Glomerular visceral epithelial cell (primary cell): ENCODE measurements at regions not wholly inside any gene's neighbourhood (a gene's known extent, or its start where the extent isn't known, plus 50 kb on each side); places are given as distances from the start of the nearest gene placed in this dataset.
"Not testable (repeated sequence)": the region's sequence is repeated elsewhere in the genome, so short reads cannot be mapped to it uniquely, and the experiment has no call there.

Experiments
- DNase-seq: peaks from one replicate; pipeline ENCODE4 v3.0.0-alpha.2; 2016; ENCODE audit errors: extremely low spot score

DNA sequence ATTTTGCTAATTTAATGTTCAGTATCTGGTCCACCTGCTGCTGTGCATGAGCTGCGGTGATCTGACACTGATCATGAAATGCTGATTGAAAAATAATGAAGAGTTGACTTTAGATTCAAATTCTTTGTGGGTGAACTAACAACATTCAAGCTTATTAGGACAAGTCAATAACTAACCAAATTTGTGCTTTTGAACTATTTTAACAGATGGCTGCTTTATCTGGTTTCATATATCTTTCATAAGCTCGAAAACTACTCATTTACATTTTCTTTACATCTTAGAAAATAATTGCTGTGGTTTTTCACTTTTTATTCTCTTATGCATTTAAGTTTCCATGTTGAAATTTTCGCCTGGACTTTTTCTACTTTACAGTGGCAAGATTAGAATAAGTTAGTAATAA is 274.8 kb upstream of the CCNG1 start:
- no peak for DNase-seq

DNA sequence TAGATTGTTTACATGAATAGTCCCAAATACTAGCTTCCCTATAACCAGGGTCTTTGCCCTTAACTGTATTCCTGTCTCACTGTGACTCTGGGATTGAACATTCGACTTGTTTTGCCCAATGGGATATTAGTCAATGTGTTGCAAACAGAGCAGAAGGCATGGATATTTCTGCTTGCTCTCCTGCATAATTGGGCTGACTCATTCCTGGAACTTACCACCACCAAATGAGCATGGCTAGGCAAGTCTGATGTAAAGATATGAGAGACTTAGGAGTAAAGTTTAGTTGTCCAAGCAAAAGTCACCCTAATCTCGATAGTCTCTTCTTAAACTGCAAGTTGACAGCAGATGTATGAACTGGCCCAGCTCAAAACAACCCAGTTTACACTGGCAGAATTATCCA is 273.5 kb upstream of the CCNG1 start:
- DNase-seq: no peak

DNA sequence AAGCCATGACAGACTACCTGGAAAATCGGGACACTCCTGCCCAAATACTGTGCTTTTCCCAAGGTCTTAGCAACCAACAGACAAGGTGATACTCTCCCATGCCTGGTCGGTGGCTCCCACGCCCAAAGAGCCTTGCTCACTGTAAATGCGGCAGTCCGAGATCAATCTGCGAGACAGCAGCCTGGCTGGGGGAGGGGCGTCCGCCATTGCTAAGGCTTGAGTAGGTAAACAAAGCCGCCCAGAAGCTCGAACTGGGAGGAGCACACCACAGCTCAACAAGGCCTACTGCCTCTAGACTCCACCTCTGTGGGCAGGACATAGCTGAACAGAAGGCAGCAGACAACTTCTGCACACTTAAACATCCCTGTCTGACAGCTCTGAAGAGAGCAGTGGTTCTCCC is 272.1 kb upstream of the CCNG1 start:
- no peak for DNase-seq

DNA sequence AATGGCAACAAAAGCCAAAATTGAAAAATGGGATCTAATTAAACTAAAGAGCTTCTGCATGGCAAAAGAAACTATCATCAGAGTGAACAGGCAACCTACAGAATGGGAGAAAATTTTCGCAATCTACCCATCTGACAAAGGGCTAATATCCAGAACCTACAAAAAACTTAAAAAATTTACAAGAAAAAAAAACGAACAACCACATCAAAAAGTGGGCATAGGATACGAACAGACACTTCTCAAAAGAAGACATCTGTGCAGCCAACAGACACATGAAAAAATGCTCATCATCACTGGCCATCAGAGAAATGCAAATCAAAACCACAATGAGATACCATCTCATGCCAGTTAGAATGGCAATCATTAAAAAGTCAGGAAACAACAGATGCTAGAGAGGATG is 267.2 kb upstream of the CCNG1 start:
- not testable (repeated sequence) for DNase-seq

DNA sequence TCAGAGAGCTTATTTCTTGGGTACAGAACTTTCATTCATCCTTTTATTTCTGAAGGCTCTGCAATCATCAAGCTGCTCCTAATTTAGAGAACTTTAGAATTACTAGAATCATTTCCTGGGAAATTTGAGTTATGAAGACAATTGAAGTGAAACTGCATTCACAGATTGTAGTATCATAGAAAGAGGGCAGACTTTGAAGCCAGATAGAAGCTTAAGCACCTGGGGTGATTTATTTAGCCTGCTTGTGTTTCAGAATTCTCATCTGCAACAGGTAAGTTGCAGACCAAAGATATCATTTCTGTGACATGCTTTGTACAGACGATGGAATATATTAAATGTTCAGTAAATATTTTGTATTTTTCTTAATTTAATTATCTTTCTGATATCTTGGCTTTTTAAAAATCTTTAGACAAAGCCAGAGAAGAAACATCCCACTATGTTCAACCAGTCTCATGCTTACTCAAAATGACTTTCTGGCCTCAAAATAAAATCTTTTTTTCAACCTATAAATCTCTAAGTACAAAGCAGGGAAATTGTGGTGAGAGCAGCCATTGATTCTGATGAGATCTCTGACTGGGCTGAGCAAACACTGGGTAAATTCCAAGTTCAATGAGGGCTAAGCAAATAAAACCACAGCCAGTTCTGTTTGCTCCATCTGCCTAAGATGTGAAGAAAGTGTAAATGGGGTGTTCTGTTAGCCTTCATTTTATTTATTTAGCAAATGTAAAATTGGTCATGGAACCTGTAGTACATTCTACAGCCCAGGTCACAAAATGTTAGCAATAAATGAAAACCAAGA is 264.7 kb upstream of the CCNG1 start:
- no peak for DNase-seq

DNA sequence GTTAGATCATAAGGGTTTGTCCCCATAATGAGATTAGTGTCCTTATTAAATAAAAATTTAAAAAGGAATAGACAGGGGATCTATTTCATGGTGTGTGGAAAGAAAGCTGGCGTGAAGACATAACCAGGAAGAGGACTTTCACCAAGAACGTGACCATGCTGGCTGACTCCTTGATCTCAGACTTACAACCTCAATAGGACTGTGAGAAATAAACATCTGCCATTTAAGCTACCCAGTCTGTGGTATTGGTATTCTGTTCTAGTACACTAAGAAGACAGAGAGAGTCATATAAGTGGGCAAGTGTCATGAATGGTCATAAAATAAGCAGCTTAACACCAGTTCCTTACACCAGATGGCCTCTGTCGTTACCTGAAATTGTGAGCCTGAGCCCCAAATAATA is 259.4 kb upstream of the CCNG1 start:
- DNase-seq: no peak

DNA sequence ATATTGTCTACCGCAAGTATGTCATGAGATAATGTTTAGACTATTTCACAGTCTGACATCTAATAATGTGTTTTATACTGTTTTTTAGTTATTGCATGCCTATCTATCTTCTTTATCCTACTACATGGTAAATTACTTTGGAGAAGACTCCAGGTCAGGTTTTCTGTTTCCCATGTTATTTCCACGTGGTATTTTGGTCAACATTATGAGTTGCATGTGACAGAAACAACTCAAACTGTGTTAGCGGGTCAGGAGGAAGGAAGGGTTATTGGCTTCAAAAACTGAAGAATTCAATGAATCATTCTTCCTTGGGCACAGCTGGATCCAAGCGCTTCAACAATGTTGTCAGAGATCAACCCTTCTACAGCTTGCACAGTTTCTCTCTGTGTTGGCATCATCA is 252.1 kb upstream of the CCNG1 start:
- no peak for DNase-seq

DNA sequence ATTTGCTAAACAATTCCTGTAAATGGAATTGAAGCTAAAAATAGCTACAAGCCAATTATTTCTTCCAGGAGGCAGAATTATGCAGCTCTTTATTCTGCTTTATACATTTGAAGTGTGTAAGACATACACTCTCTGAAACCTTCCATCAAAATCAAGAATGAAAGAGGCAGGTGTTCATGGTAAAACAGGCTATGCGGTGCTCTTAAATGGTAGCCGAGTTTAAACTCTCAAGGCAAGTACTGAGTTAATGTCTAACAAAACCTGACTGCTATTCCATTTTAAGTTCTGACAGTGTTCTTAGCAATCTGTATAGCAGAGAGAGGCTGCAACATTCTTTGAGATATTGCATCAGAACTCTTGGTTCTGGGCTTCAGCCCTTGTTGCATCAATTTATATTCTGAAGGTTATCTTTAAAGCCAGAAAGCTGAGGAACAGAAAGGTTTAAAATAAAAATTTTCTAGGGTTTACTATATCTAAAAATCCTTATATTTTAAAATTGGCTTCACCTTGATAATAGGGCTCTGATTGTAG is 248.3 kb upstream of the CCNG1 start:
- no peak for DNase-seq

DNA sequence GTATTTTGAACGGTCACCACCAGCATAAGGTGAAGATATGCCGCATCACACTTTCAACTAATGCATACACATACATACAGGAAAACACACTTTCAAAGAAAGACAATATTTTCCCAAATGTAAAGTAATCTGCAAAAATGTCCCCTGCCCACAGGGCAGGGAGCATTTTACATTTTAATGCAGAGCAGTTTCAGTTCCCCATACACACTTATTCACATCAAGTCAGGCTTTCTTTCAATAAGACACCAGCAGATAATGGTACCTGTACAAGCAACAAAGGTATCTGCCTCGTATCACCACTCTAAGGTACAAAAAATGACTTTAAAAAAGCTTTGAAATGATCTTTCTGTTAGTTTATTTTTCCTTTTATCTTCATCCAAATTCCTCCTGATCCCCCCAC is 247.1 kb upstream of the CCNG1 start:
- DNase-seq: no peak

DNA sequence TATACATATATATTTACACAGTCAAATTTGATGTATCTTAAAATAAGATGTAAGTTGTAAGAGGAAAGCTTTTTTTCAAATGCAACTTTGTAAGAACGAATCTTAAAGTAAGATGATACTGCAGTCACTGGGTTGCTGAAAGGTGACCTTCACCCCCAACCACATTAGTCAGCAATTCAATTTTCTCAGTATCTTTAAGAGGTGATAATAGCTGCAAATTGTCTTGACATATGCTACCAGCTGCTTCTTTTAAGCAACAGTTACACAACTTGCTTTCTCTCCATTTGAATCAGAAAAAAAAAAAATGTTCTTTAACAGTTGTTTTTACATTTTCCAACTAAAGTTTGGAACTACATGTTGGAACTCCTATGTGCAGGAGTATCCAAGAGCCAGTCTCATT is 246.6 kb upstream of the CCNG1 start:
- no peak for DNase-seq

DNA sequence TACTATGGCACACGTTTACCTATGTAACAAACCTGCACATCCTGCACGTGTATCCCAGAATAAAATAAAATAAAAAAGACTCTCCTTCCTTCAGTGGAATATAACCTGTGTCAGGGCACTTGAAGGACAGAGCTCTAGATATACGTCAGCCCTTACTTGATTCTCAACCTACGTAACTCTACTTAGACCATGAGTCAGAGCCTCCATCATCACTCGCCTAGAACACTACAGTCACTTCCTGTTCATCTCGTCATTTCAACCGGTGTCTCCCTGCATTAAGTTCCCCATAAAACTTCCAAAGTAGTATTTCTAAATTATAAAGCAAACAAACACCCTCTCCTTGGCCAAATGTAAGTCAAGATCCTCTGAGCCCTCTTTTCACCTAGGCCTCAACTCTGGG is 243.5 kb upstream of the CCNG1 start:
- no peak for DNase-seq

DNA sequence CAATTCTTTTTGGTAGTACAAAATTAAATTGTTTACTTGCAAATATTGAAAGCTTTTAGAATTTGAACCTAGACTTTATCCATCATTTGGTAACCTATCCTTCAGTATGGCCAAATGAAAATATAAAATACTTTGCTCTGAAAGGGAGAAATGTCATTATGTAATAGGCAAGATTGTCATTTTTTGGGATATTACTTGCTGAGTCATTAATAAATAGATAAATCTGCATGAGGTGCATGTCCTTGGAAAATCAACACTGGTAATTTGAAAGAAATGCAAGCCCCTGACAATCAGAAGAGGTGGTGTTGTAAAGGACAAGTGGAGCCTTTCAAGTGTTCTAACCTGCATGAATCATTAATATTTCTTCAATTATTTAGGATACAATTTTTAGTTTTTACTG is 231.8 kb upstream of the CCNG1 start:
- no peak for DNase-seq

DNA sequence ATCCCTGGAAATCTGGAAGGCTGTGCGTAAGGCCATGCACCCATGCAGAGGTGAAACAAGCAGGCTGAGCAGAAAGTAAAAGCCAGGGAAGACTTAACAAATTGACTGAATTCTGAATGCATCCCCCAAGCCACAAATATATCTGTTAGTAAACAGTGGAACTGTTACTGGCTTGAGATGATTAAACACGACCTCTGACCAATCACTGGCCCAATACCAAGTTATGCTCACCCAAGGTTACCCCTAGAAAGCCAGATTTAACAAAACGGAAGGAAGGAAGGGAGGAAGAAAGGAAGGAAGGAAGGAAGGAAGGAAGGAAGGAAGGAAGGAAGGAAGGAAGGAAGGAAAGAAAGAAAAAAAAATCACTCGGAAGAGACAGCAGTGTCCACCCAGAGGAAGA is 215.8 kb upstream of the CCNG1 start:
- no peak for DNase-seq

DNA sequence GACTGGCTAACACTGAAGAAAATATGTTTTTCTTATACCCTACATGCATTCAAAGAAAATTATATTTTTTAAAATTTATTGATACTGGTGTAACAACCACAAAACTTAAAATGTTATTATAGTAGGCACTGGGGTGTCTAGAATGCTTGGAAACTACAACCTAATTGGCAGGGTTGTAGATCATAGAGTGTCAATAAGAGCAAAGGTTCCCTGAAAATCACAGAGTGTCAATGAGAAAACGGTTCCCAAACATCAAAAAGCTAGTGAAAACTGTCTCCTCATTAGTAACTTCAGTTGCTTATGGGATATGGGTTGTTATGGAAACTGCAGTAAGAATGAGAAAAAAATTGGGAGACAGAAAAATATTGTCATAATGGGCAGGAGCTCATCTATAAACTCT is 214.4 kb upstream of the CCNG1 start:
- no peak for DNase-seq

DNA sequence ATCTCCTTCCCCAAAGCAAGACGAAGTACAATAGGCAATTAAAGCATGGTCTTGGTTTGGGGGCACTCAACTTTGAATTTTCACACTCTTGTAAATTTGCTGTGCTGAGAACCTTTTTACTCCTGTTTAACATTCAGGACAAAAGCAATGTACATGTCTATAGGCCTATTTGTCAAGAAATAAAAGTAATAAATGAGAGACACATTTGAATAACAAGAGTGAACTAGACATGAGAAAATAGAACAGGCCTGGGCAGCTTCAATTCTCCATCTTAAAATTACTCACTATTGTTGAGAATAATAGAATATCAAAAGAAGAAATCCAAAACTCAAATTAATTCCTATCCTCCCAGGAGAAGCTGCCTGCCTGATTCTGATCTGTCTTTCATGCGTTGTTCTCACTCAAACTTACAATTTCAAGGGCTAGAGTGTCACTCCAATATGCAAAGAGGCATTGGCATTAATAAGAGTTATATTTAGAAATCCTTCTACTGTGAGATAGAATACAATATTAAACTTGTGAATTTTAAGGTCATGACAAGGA is 192.9 kb upstream of the CCNG1 start:
- no peak for DNase-seq

DNA sequence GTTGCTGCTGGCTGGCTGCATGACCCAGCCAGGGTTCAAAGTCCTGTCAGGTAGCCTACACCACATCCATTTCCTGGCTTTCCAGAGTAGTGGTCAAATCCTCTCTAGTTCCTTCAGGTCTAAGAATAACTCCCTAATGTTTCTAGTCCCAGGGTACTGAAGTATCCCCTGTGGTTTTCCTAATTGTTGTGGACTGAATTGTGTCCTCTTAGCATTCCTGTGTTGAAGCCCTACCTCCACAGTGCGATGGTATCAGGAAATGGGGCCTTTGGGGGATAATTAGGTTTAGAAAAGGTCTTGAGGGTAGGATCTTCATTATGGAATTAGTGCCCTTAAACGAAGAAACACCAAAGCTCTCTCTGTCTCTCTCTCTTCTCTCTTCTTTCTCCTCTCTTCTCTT is 191.8 kb upstream of the CCNG1 start:
- no peak for DNase-seq

DNA sequence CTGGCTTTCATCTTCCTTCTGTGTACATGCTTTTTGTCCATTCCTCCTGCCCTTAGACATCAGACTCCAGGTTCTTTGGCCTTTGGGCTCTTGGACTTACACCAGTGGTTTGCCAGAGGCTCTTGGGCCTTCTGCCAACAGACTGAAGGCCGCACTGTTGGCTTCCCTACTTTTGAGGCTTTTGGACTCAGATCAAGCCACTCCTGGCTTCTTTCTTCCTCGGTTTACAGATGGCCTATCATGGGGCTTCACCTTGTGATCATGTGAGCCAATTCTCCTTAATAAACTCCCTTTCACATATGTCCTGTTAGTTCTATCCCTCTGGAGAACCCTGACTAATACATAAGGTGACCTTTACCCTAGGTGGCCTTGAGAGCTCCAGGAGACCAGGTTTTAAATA is 189.1 kb upstream of the CCNG1 start:
- DNase-seq: peak; percentile 9

DNA sequence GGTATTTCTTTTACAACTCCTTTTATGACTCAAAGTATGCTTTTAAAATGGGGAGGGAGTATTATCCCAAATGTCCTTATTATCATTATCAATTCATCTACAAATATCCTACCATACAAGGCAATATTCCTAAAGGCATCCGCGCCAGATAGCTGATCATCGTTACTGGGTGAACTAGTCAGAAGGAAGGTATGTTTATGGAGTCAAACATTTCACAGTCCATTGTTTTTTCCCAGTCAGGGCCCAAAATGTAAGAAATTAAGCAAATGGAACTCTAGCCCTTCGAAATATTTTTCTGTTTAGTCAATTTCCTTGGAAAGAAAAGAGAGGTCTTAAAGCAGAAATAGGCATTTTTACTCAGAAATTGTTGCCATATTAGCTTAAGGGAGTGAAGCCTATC is 188.5 kb upstream of the CCNG1 start:
- DNase-seq: peak; percentile 8

DNA sequence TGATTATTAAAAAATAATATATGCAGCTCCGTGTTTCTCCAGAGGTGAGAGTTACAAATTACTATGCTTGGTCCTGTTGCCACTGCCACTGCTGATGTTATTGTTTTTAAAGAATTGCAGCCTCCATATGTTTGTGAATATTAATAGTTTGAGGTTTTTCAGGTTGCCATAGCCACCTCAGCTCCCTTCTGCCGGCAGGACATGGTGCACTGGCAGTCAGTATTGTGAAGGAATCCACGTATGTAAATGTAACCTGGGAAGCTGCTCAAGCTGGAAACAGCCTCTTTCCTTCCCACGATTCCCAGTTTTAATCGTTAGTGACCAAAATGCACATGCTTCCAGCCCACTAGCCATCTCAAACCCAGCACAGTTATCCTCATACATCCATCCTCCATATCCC is 184.4 kb upstream of the CCNG1 start:
- no peak for DNase-seq

DNA sequence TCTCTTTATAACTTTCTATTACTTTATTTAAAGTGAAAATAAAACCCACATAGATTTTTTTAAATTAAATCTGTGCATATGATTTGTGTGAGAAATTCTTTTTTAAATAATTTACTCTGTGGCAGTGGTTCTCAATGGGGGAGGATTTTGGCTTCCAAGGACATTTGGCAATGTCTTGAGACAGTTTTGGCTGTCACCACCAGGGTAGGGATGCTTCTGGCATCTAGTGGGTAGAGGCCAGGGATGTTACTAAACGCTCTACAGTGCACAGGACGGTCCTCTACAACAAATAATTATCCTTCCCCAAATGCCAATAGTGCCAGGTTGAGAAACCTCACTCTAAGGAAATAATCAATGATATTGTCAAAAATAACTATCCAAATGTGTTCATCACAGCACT is 177.9 kb upstream of the CCNG1 start:
- DNase-seq: no peak

DNA sequence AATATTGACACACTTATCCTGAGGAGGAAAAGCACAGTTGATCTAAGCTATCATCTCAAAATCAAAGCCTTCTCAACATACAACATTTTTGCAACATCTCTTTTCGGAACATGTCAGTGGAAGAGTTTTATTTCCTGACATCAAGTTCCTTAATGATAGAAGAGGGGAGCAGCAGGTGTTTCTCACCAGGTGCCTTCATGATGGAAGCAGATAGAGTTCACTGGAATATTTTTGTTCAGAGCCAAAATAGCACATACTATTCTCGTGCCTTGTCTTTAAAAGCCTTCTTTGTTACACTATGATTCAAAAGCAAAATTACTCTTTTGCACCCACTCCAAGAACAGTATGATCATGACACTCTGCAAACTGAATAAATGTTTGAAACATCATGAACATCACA is 176.9 kb upstream of the CCNG1 start:
- no peak for DNase-seq

DNA sequence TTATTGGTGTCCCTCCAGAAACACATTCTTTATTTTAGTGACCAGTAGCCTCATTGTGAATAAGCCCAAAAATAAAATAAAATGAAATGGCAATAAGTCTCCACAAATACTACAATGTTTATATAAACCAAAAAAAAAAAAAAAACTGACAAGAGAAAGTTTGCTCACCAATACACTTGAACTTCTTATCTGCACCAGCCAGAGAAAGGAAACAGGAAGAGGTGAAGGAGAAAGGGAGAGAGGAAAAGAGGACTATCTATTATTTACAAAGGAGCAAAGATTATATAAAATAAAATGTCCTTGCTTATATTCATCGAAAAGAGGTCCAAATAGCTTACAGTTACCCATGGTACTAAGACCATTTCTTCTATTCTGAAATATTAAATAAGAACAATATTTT is 176.4 kb upstream of the CCNG1 start:
- DNase-seq: no peak

DNA sequence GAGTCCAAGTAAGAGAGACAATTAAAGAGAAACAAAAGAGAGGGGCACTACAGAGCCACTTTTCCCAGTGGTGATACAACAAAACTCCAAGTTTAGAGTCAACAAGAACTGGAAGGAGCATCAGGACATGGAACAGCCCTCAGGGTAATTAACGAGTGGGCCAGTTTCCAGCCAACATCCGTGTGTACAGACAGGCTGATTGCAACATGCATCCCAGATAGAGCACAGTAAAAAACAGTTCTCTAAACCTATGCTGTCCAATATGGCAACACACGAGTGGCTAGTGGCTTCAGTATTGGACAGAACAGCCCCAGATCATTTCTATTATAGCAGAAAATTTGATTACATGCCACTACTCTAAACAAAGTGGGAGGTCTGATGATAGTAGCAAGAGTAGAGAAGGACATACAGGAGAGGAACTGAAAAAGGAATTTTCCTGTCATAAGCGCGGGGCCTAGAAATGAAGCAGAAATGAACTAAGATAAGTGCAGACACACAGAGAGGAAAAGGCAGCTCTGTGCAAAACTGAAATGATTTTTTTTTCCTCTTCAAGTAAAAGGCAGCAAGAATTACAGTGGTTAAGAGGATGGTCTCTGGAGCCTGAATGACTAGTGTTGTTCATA is 175.6 kb upstream of the CCNG1 start:
- no peak for DNase-seq
